GM23248 (cell line): ENCODE measurements at regions not wholly inside any gene's neighbourhood (a gene's known extent, or its start where the extent isn't known, plus 50 kb on each side); places are given as distances from the start of the nearest gene placed in this dataset.

ENCODE experiments used
- DNase-seq: peaks from one replicate; pipeline ENCODE4 v3.0.0-alpha.2; 2015
- H2AFZ ChIP-seq: fragments of 200-600 bp; sonication (generic); 2 replicates; pipeline ENCODE4 v1.6.1; 2016; ENCODE audit warnings: antibody characterized with exemption
- H3F3A ChIP-seq: fragments of 200-600 bp; sonication (generic); 2 replicates; pipeline ENCODE4 v1.6.1; 2016; ENCODE audit warnings: mild to moderate bottlenecking, antibody characterized with exemption, mixed run types; ENCODE audit not compliant: insufficient read depth
- H3K27ac ChIP-seq: fragments of 200-600 bp; sonication (generic); 2 replicates; pipeline ENCODE4 v1.5.1; 2016; ENCODE audit warnings: mild to moderate bottlenecking
- H3K27me3 ChIP-seq: fragments of 200-600 bp; sonication (generic); replicated peaks from 2 replicates; pipeline ENCODE4 v1.6.1; 2016; ENCODE audit warnings: mild to moderate bottlenecking; ENCODE audit not compliant: insufficient read depth
- H3K36me3 ChIP-seq: fragments of 200-600 bp; sonication (generic); 2 replicates; pipeline ENCODE4 v1.6.1; 2016; ENCODE audit warnings: low read depth, mild to moderate bottlenecking
- H3K4me1 ChIP-seq: fragments of 200-600 bp; sonication (generic); 2 replicates; pipeline ENCODE4 v1.6.1; 2016; ENCODE audit warnings: mild to moderate bottlenecking; ENCODE audit not compliant: insufficient read depth
- H3K4me2 ChIP-seq: fragments of 200-600 bp; sonication (generic); one replicate; pipeline ENCODE4 v1.6.1; 2016; ENCODE audit warnings: mild to moderate bottlenecking; ENCODE audit not compliant: unreplicated experiment
- H3K4me3 ChIP-seq: fragments of 200-600 bp; sonication (generic); 2 replicates; pipeline ENCODE4 v1.5.1; 2016; ENCODE audit warnings: mild to moderate bottlenecking
- H3K79me2 ChIP-seq: fragments of 200-600 bp; sonication (generic); 2 replicates; pipeline ENCODE4 v1.6.1; 2016; ENCODE audit warnings: mild to moderate bottlenecking; ENCODE audit not compliant: insufficient read depth
- H3K9ac ChIP-seq: fragments of 200-600 bp; sonication (generic); 2 replicates; pipeline ENCODE4 v1.6.1; 2016; ENCODE audit warnings: mild to moderate bottlenecking
- H3K9me2 ChIP-seq: fragments of 200-600 bp; sonication (generic); 2 replicates; pipeline ENCODE4 v1.6.1; 2016; ENCODE audit warnings: mixed run types, mild to moderate bottlenecking, moderate library complexity; ENCODE audit not compliant: insufficient read depth
- H3K9me3 ChIP-seq: fragments of 200-600 bp; sonication (generic); one replicate; pipeline ENCODE4 v1.6.1; 2017; ENCODE audit warnings: low read depth
- H4K20me1 ChIP-seq: fragments of 200-600 bp; sonication (generic); 2 replicates; pipeline ENCODE4 v1.6.0; 2016; ENCODE audit not compliant: insufficient read depth
- EZH2 ChIP-seq: fragments of 200-600 bp; sonication (generic); IDR thresholded peaks from 2 replicates; pipeline ENCODE4 v1.6.1; 2018; ENCODE audit warnings: antibody characterized with exemption, mild to moderate bottlenecking; ENCODE audit not compliant: insufficient read depth, poor library complexity, severe bottlenecking
- EZH2phosphoT487 ChIP-seq: fragments of 200-600 bp; sonication (generic); IDR thresholded peaks from 2 replicates; pipeline ENCODE4 v1.6.1; 2018; ENCODE audit warnings: antibody characterized with exemption, moderate library complexity, mild to moderate bottlenecking, low read depth; ENCODE audit not compliant: insufficient read depth
- WGBS, 2 experiments: methylation state at CpG; one replicate each; pipeline ENCODE4 v1.1.6; 2015 to 2017; ENCODE audit warnings: low lambda C conversion rate in 2 of 2, low coverage in 1 of 2; ENCODE audit errors: missing lambda C conversion rate in 2 of 2; 5-methylcytosine and 5-hydroxymethylcytosine counted together
- in situ Hi-C: fragments of 300-500 bp; cut with MboI; formaldehyde crosslinking; loops from 2 replicates; pipeline ENCODE4 v1.15.0; 2020

DNA sequence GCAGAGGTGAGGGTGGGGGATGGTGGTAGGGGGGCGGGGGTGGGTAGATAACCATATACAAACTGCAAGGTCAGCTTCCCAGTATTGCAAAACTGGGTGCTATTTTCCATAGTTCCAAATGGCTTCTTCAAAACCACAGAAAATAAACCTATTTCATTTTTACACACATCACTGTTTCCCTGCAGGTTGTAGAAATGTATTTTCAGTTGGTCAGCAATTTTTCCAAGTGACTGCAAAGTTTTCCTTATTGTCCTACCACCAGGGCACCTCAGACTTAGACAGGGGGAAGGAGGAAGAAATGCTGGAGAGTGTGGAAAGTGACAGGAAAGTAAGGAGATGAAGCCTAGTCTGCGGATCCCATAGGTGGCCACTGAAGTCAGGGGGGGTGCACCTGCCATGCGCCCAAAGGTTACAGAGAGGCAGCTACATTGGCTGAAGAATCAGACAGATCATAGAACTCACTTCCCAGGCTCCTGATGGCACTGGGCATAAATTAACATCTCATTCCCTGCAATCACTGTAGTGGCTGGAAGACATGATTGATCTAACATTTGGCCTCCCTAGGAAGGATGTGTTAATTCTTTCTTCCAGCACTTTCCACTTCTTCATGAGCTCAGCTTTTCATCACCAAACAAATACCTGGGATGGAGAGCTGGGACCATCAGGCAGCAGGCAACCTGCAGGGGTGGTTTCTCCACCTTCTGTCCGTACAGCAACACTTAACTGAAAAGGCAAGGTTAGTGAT is 402.0 kb downstream of the HNRNPD start:
- DNase-seq, result no peak
- Histone ChIP-seq H3K36me3 (no peaks in the 10 kb centered on the region), H3K4me2 (no peak overlapping the region), H2AFZ (no peak overlapping the region), H3F3A (no peaks in the 10 kb centered on the region), H3K9me2 (no peaks in the 10 kb centered on the region), H3K9ac (no peak overlapping the region), H3K4me3 (no peak overlapping the region), H3K4me1 (no peaks in the 10 kb centered on the region), H4K20me1 (no peaks in the 10 kb centered on the region), H3K79me2 (no peaks in the 10 kb centered on the region), H3K27ac (no peak overlapping the region), H3K9me3 (no peaks in the 10 kb centered on the region), H3K27me3 (no peaks in the 10 kb centered on the region; the same call in 1 of the 2 replicates)
- no peak for TF ChIP-seq EZH2phosphoT487
- TF ChIP-seq EZH2, result no peak
- in situ Hi-C loops, result no loop called here
- WGBS, 2 experiments, result 21 to 32% methylated on average over 4 of the region's 4 CpGs

DNA sequence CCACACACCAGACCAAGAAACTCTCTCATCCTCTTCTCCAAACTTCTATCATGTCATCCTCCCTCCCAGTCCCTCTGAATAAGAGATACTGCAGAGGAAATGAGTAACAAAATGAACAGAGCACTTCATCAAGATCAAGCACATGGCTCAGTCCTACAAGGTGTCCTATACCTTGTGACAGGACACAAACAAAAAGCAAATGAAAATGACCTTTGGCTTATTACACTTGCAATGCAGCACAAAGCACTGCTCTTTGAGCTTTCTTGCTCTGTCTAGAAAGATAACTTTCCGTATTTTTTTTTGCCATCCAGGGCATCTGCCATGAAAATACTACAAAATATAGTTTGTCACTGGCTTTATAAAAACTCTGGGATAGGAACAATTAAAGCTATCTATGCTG is 402.7 kb downstream of the HNRNPD start:
- TF ChIP-seq EZH2 (no peak), EZH2phosphoT487 (no peak)
- 9 to 24% methylated on average over 1 of the region's 1 CpG for WGBS, 2 experiments

DNA sequence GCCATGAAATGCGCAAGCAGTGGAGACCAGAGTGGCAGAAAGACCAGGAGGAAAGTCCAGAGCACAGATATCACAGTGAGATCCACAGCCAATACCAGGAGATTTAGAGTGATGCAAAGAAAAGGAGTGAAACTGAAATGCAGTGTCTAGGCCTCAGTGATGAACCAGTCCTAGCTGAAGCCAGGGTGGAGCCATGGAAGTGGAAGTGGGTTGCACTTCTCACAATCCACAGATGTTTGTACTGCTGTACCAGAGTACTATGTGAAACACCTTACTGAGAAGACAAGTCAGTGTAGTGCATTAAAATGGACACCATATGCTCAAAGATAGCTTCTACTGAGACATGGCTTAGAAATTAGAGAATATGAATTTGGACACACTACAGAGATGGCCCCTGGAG is 403.3 kb downstream of the HNRNPD start:
- Histone ChIP-seq H3K9me3 (no peaks in the 10 kb centered on the region), H3K9me2 (no peaks in the 10 kb centered on the region), H3K9ac (no peak overlapping the region), H3K27ac (no peak overlapping the region), H3K4me3 (no peak overlapping the region), H3K4me1 (no peaks in the 10 kb centered on the region), H3F3A (no peaks in the 10 kb centered on the region), H3K4me2 (no peak overlapping the region), H3K36me3 (no peaks in the 10 kb centered on the region), H3K27me3 (no peaks in the 10 kb centered on the region; the same call in 1 of the 2 replicates), H2AFZ (no peak overlapping the region), H4K20me1 (no peaks in the 10 kb centered on the region), H3K79me2 (no peaks in the 10 kb centered on the region)
- DNase-seq, result no peak
- TF ChIP-seq EZH2phosphoT487 (no peak), EZH2 (no peak)
- in situ Hi-C loops, result no loop called here
- 27 to 33% methylated on average over 1 of the region's 1 CpG for WGBS, 2 experiments

More for the DNA sequence above, 402.7 kb downstream of the HNRNPD start:
- in situ Hi-C loops, result no loop called here
- Histone ChIP-seq H3K9me3 (no peaks in the 10 kb centered on the region), H2AFZ (no peak overlapping the region), H3K27me3 (no peaks in the 10 kb centered on the region; the same call in 1 of the 2 replicates), H3K4me2 (no peak overlapping the region), H3K9ac (no peak overlapping the region), H4K20me1 (no peaks in the 10 kb centered on the region), H3K4me3 (no peak overlapping the region), H3F3A (no peaks in the 10 kb centered on the region), H3K4me1 (no peaks in the 10 kb centered on the region), H3K27ac (no peak overlapping the region), H3K9me2 (no peaks in the 10 kb centered on the region), H3K79me2 (no peaks in the 10 kb centered on the region), H3K36me3 (no peaks in the 10 kb centered on the region)
- DNase-seq, result no peak

DNA sequence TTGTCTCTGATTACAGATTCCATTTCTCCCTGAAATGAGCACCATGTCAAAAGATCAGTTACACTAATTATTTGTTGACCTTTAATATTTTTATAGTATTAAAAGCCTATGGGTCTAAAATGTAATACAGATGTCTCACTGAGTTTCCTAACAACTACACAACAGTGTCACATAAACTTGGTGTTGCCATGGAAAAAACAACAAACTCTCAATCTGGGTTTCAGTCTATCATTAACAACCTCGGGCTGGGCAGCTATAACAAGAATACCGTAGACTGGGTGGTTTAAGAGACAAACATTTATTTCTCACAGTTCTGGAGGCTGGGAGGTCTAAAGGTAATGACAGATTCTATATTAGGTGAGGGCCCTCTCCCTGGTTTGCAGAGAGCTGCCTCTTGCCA is 407.1 kb downstream of the HNRNPD start:
- Histone ChIP-seq H3K4me2 (no peak overlapping the region), H3K36me3 (no peaks in the 10 kb centered on the region), H3K79me2 (no peaks in the 10 kb centered on the region), H3K9me3 (no peaks in the 10 kb centered on the region), H3K9ac (no peak overlapping the region), H3F3A (no peaks in the 10 kb centered on the region), H3K4me1 (no peaks in the 10 kb centered on the region), H3K9me2 (no peaks in the 10 kb centered on the region), H4K20me1 (no peaks in the 10 kb centered on the region), H2AFZ (no peak overlapping the region), H3K27me3 (no peaks in the 10 kb centered on the region; the same call in 1 of the 2 replicates), H3K4me3 (no peak overlapping the region), H3K27ac (no peak overlapping the region)
- 4 to 5% methylated on average over 2 of the region's 2 CpGs for WGBS, 2 experiments
- in situ Hi-C loops, result no loop called here
- TF ChIP-seq EZH2phosphoT487 (no peak), EZH2 (no peak)
- DNase-seq, result no peak

DNA sequence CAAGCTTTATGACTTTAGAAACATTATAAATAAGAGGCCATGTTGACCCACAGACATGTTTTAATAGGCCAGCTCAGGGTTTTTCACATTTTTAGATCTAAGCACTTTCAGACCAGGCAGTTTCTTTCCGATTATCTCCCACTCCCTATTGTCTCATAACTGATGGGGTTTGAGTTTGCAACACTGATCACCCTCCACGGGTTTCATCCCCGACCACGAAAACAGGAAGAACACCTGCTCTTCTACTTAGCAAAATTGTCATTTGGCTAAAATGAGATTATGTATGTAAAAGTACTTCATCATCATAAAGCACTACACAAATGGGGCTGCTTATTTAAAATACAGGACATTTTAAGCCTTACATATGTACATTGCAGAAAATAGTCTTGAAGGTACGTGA is 407.9 kb downstream of the HNRNPD start:
- no peak for DNase-seq
- TF ChIP-seq EZH2 (no peak), EZH2phosphoT487 (no peak)
- in situ Hi-C loops, result no loop called here
- Histone ChIP-seq H3K79me2 (no peaks in the 10 kb centered on the region), H3K9me2 (no peaks in the 10 kb centered on the region), H3K4me2 (no peak overlapping the region), H3F3A (no peaks in the 10 kb centered on the region), H2AFZ (no peak overlapping the region), H3K9ac (no peak overlapping the region), H4K20me1 (no peaks in the 10 kb centered on the region), H3K4me1 (no peaks in the 10 kb centered on the region), H3K27me3 (no peaks in the 10 kb centered on the region; the same call in 1 of the 2 replicates), H3K27ac (no peak overlapping the region), H3K36me3 (no peaks in the 10 kb centered on the region), H3K4me3 (no peak overlapping the region), H3K9me3 (no peaks in the 10 kb centered on the region)
- WGBS, 2 experiments, result 31 to 44% methylated on average over 5 of the region's 5 CpGs
